ENCODE measurements at regions not wholly inside any gene's neighbourhood (a gene's known extent, or its start where the extent isn't known, plus 50 kb on each side); places are given as distances from the start of the nearest gene placed in this dataset.

DNA sequence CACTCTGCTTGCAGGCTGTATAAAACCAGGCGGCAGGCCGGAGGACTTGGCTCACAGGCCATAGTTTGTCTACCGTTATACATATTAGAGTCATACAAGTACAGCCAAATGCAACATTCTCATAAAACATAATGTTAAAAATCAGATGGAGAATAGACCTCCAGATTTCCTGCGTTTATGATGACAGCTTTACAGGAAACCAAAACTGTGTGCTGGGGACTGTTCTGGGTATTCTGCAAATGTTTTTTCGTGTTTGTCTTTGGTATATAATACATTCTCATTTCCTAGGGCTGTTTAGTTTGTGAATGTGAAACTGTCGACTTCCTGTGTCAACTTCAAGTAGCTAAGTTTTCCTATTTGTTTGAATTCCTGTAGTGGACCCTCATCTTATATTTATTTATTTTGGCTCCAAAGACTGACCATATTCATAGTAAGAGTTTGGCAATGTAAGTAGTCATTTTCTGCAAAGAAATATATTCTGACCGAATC is 79.5 kb upstream of the FAM9C start:
- H3K4me2 ChIP-seq (replicated peaks; ENCODE audit: low read depth, low read length, poor library complexity, severe bottlenecking), result peak overlapping the region; percentile 44
- H2AFZ ChIP-seq (ENCODE audit: insufficient read depth, low read depth, low read length, poor library complexity, severe bottlenecking), result peak overlapping the region; percentile 3
- intact Hi-C loops (cut with micrococcal nuclease), result no loop called here
- ChIA-PET CTCF (interaction anchor here (1.2 kb wide), 1 partner anchor 177 kb away, joined by 3 read pairs; no protein-coding TSS in a partner anchor), POLR2A (no interaction called here)
- Mint-ChIP-seq H3K9me3 (ENCODE audit: insufficient read depth) (no peaks in the 10 kb centered on the region), H3K4me1 (peaks cover 17% of the 10 kb centered on the region), H3K27me3 (no peaks in the 10 kb centered on the region), H3K27ac (peak overlapping the region; percentile 23), H3K4me3 (peak overlapping the region; percentile 47)
- H3K9ac ChIP-seq (ENCODE audit: low read length), result no peak overlapping the region
- no peak overlapping the region for H3K27ac ChIP-seq (ENCODE audit: low read length in 2 of 2)
- H3K36me3 ChIP-seq (replicated peaks in 1 of 2; ENCODE audit: control extremely low read depth in 1 of 2, control insufficient read depth in 1 of 2, extremely low read depth in 1 of 2, insufficient read depth in 2 of 2, low read length in 1 of 2), result no peaks in the 10 kb centered on the region
- H3K4me3 ChIP-seq (ENCODE audit: control extremely low read depth in 1 of 5, extremely low read depth in 1 of 5, insufficient read depth in 1 of 5, low read depth in 2 of 5, low read length in 4 of 5), result no peak overlapping the region
- no peak for TF ChIP-seq EZH2 (IDR thresholded peaks at IDR 0.05; ENCODE audit: borderline replicate concordance, insufficient read depth, low read depth, low read length, poor library complexity, severe bottlenecking)
- TF ChIP-seq, protein P1, sequence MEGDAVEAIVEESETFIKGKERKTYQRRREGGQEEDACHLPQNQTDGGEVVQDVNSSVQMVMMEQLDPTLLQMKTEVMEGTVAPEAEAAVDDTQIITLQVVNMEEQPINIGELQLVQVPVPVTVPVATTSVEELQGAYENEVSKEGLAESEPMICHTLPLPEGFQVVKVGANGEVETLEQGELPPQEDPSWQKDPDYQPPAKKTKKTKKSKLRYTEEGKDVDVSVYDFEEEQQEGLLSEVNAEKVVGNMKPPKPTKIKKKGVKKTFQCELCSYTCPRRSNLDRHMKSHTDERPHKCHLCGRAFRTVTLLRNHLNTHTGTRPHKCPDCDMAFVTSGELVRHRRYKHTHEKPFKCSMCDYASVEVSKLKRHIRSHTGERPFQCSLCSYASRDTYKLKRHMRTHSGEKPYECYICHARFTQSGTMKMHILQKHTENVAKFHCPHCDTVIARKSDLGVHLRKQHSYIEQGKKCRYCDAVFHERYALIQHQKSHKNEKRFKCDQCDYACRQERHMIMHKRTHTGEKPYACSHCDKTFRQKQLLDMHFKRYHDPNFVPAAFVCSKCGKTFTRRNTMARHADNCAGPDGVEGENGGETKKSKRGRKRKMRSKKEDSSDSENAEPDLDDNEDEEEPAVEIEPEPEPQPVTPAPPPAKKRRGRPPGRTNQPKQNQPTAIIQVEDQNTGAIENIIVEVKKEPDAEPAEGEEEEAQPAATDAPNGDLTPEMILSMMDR (IDR thresholded peaks at IDR 0.05), result no peak
- no CpG with 5 or more reads among the region's 7 CpGs for WGBS (ENCODE audit: insufficient coverage)
- no peaks in the 10 kb centered on the region for H3K27me3 ChIP-seq (replicated peaks in 1 of 4; ENCODE audit: control extremely low read depth in 1 of 4, control insufficient read depth in 3 of 4, insufficient read depth in 4 of 4, low read length in 3 of 4)
- ATAC-seq (ENCODE audit: low read depth) (no peak), DNase-seq (no peak)
- H3K9me3 ChIP-seq (ENCODE audit: control extremely low read depth in 1 of 3, control insufficient read depth in 2 of 3, insufficient read depth in 1 of 3, low read length in 2 of 3), result no peaks in the 10 kb centered on the region
- H3K4me1 ChIP-seq (ENCODE audit: control insufficient read depth in 2 of 2, insufficient read depth in 2 of 2, low read length in 2 of 2), result peaks cover 7 to 9% of the 10 kb centered on the region in 2 donors
- H4K20me1 ChIP-seq (ENCODE audit: control insufficient read depth, insufficient read depth, low read length, poor library complexity, severe bottlenecking), result no peaks in the 10 kb centered on the region
- no peaks in the 10 kb centered on the region for H3K79me2 ChIP-seq (ENCODE audit: control insufficient read depth, insufficient read depth, low read length)

DNA sequence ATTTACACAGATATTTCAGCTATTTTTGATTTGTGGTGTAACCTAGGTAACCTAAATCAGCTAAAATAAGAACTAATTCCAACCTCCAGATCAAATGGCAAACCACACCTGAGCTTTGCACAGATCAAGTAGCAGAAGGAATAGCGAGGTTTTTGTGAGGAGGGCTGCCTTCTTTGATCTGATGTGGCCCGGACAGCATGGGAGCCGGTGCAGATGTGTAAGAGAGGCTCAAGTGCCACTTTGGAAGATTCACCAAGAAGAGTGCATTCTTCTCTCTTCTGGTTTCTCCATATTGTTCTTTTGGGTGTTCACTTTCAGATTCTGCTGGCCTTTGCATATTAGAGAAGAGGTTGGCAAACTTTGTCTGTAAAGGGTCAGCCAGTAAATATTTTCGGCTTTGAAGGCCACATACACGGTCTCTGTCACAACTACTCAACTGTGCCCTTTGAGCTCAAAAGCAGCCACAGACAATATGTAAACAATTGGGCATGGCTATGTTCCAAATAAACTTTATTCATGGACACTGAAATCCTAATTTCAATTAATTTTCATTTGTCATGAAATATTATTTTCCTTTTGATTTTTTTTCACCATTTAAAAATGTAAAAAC is 78.9 kb upstream of the FAM9C start:
- Histone ChIP-seq H3K4me2 (replicated peaks; ENCODE audit: low read depth, low read length, poor library complexity, severe bottlenecking) (peak overlapping the region; percentile 44), H3K4me3 (ENCODE audit: control extremely low read depth in 1 of 5, extremely low read depth in 1 of 5, insufficient read depth in 1 of 5, low read depth in 2 of 5, low read length in 4 of 5) (no peak overlapping the region), H2AFZ (ENCODE audit: insufficient read depth, low read depth, low read length, poor library complexity, severe bottlenecking) (peak overlapping the region; percentile 3), H3K79me2 (ENCODE audit: control insufficient read depth, insufficient read depth, low read length) (no peaks in the 10 kb centered on the region), H4K20me1 (ENCODE audit: control insufficient read depth, insufficient read depth, low read length, poor library complexity, severe bottlenecking) (no peaks in the 10 kb centered on the region), H3K27ac (ENCODE audit: low read length in 2 of 2) (no peak overlapping the region), H3K9me3 (ENCODE audit: control extremely low read depth in 1 of 3, control insufficient read depth in 2 of 3, insufficient read depth in 1 of 3, low read length in 2 of 3) (no peaks in the 10 kb centered on the region), H3K27me3 (replicated peaks in 1 of 4; ENCODE audit: control extremely low read depth in 1 of 4, control insufficient read depth in 3 of 4, insufficient read depth in 4 of 4, low read length in 3 of 4) (no peaks in the 10 kb centered on the region), H3K9ac (ENCODE audit: low read length) (no peak overlapping the region), H3K4me1 (ENCODE audit: control insufficient read depth in 2 of 2, insufficient read depth in 2 of 2, low read length in 2 of 2) (peaks cover 7 to 9% of the 10 kb centered on the region in 2 donors), H3K36me3 (replicated peaks in 1 of 2; ENCODE audit: control extremely low read depth in 1 of 2, control insufficient read depth in 1 of 2, extremely low read depth in 1 of 2, insufficient read depth in 2 of 2, low read length in 1 of 2) (no peaks in the 10 kb centered on the region)
- no CpG with 5 or more reads among the region's 5 CpGs for WGBS (ENCODE audit: insufficient coverage)
- Mint-ChIP-seq H3K27me3 (no peaks in the 10 kb centered on the region), H3K9me3 (ENCODE audit: insufficient read depth) (no peaks in the 10 kb centered on the region), H3K4me1 (peaks cover 17% of the 10 kb centered on the region), H3K4me3 (peak overlapping the region; percentile 39), H3K27ac (no peak overlapping the region)
- POLR2A ChIA-PET, result no interaction called here
- ATAC-seq (ENCODE audit: low read depth), result no peak
- DNase-seq, result no peak
- intact Hi-C loops (cut with micrococcal nuclease), result no loop called here
- TF ChIP-seq, protein P1 (IDR thresholded peaks at IDR 0.05), result no peak
- TF ChIP-seq EZH2 (IDR thresholded peaks at IDR 0.05; ENCODE audit: borderline replicate concordance, insufficient read depth, low read depth, low read length, poor library complexity, severe bottlenecking), result no peak
- CTCF ChIA-PET, result no interaction called here

Measured in B cell (primary cell).